ENCODE measurements at regions not wholly inside any gene's neighbourhood (a gene's known extent, or its start where the extent isn't known, plus 50 kb on each side); places are given as distances from the start of the nearest gene placed in this dataset.

- Mint-ChIP-seq H3K9me3 (no peaks in the 10 kb centered on the region), H3K4me1 (ENCODE audit: unreplicated experiment) (peaks cover 42% of the 10 kb centered on the region), H3K27ac (no peak overlapping the region), H3K36me3 (no peaks in the 10 kb centered on the region), H3K27me3 (no peaks in the 10 kb centered on the region), H3K4me3 (no peak overlapping the region)
- DNase-seq (ENCODE audit: extremely low spot score, unreplicated experiment) = no peak
- TF ChIP-seq CTCF (conservative IDR thresholded peaks at IDR 0.05) = no peak
Measured at GRCh38 chr10:20673175-20673574, 223.9 kb downstream of the NEBL start.

- Mint-ChIP-seq H3K27me3 (no peaks in the 10 kb centered on the region), H3K36me3 (no peaks in the 10 kb centered on the region), H3K4me1 (ENCODE audit: unreplicated experiment) (peaks cover 42% of the 10 kb centered on the region), H3K4me3 (no peak overlapping the region), H3K27ac (no peak overlapping the region), H3K9me3 (no peaks in the 10 kb centered on the region)
- no peak for TF ChIP-seq CTCF (conservative IDR thresholded peaks at IDR 0.05)
- DNase-seq (ENCODE audit: extremely low spot score, unreplicated experiment) = no peak
Measured at GRCh38 chr10:20672741-20673140, 224.4 kb downstream of the NEBL start.

- Mint-ChIP-seq H3K27me3 (no peaks in the 10 kb centered on the region), H3K9me3 (no peaks in the 10 kb centered on the region), H3K27ac (no peak overlapping the region), H3K36me3 (no peaks in the 10 kb centered on the region), H3K4me1 (ENCODE audit: unreplicated experiment) (peaks cover 40% of the 10 kb centered on the region), H3K4me3 (peak overlapping the region; percentile 40)
- DNase-seq (ENCODE audit: extremely low spot score, unreplicated experiment) = no peak
- TF ChIP-seq CTCF (conservative IDR thresholded peaks at IDR 0.05) = no peak
Measured at GRCh38 chr10:20670579-20670978, 226.5 kb downstream of the NEBL start.

- Mint-ChIP-seq H3K27me3 (no peaks in the 10 kb centered on the region), H3K36me3 (peaks cover 4% of the 10 kb centered on the region), H3K4me1 (ENCODE audit: unreplicated experiment) (peaks cover 24% of the 10 kb centered on the region), H3K27ac (no peak overlapping the region), H3K9me3 (peaks cover 4% of the 10 kb centered on the region), H3K4me3 (no peak overlapping the region)
- no peak for TF ChIP-seq CTCF (conservative IDR thresholded peaks at IDR 0.05)
- no peak for DNase-seq (ENCODE audit: extremely low spot score, unreplicated experiment)
Measured at GRCh38 chr10:20668985-20669384, 228.1 kb downstream of the NEBL start.

GRCh38 chr10:20662742-20663141 lies 234.4 kb downstream of the NEBL start:
- Mint-ChIP-seq H3K9me3 (peaks cover 12% of the 10 kb centered on the region), H3K27me3 (peaks cover 3% of the 10 kb centered on the region), H3K27ac (no peak overlapping the region), H3K4me3 (no peak overlapping the region), H3K36me3 (peaks cover 9% of the 10 kb centered on the region), H3K4me1 (ENCODE audit: unreplicated experiment) (no peaks in the 10 kb centered on the region)
- TF ChIP-seq CTCF (conservative IDR thresholded peaks at IDR 0.05) = no peak
- no peak for DNase-seq (ENCODE audit: extremely low spot score, unreplicated experiment)

GRCh38 chr10:20659225-20659624 lies 237.9 kb downstream of the NEBL start:
- DNase-seq (ENCODE audit: extremely low spot score, unreplicated experiment) = no peak
- no peak for TF ChIP-seq CTCF (conservative IDR thresholded peaks at IDR 0.05)
- Mint-ChIP-seq H3K36me3 (peaks cover 6% of the 10 kb centered on the region), H3K4me3 (no peak overlapping the region), H3K9me3 (peaks cover 10% of the 10 kb centered on the region), H3K4me1 (ENCODE audit: unreplicated experiment) (peaks cover 4% of the 10 kb centered on the region), H3K27ac (no peak overlapping the region), H3K27me3 (peaks cover 3% of the 10 kb centered on the region)

All from type B pancreatic cell (in vitro differentiated cells).